ENCODE measurements at regions not wholly inside any gene's neighbourhood (a gene's known extent, or its start where the extent isn't known, plus 50 kb on each side); places are given as distances from the start of the nearest gene placed in this dataset.

DNA sequence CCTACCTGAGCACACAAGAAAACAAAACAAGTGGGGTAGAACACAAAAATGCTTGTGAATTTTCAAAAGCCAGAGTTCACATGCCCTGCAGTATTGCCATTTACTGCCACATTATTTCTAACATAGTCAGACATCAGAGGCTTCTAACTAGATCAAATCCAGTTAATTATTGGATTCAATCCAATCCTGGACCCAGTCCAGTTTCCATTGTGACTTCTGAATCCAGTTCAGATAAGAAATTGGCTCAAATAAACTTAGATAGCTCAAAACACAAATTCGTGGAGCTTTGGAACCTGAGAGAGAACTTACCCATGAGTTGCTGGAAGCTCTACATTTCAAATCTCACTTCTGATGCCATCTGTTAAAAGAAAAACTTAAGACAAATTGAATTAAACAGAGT, 85.2 kb upstream of the ANKEF1 start:
- H3K9ac ChIP-seq (ENCODE audit: low read depth, low read length): no peak overlapping the region

GRCh38 chr20:9945408-9945807, 89.4 kb upstream of the ANKEF1 start:
- Histone ChIP-seq H3K4me1 (ENCODE audit: control insufficient read depth, insufficient read depth, low read length) (no peaks in the 10 kb centered on the region), H3K9ac (ENCODE audit: low read depth, low read length) (no peak overlapping the region), H3K4me3 (ENCODE audit: low read depth, low read length) (no peak overlapping the region), H3K27me3 (ENCODE audit: control insufficient read depth, insufficient read depth, low read length) (no peaks in the 10 kb centered on the region), H3K36me3 (ENCODE audit: control insufficient read depth, insufficient read depth, low read length) (no peaks in the 10 kb centered on the region), H3K9me3 (ENCODE audit: control insufficient read depth, insufficient read depth, low read length) (no peaks in the 10 kb centered on the region), H3K27ac (ENCODE audit: low read depth, low read length) (no peak overlapping the region)

More for the DNA sequence above, 85.2 kb upstream of the ANKEF1 start:
- no peak overlapping the region for H3K27ac ChIP-seq (ENCODE audit: low read depth, low read length)
- H3K36me3 ChIP-seq (ENCODE audit: control insufficient read depth, insufficient read depth, low read length): no peaks in the 10 kb centered on the region
- no peaks in the 10 kb centered on the region for H3K9me3 ChIP-seq (ENCODE audit: control insufficient read depth, insufficient read depth, low read length)
- H3K4me1 ChIP-seq (ENCODE audit: control insufficient read depth, insufficient read depth, low read length): no peaks in the 10 kb centered on the region
- no peaks in the 10 kb centered on the region for H3K27me3 ChIP-seq (ENCODE audit: control insufficient read depth, insufficient read depth, low read length)
- H3K4me3 ChIP-seq (ENCODE audit: low read depth, low read length): no peak overlapping the region

DNA sequence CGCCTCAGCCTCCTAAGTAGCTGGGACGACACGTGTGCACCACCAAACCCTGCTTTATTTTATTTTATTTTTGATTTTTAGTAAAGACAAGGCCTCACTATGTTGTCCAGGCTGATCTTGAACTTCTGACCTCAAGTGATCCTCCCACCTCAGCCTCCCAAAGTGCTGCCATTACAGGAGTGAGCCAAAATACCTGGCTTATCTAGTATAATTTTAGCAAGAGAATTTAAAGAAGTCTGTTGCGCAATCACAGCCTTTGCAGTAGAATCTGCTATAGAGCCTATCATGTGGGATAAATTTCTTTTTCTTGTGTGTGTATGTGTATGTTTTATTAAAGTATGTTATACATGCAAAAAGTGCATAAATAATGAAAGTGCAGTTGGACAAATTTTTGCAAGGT, 92.1 kb upstream of the ANKEF1 start:
- Histone ChIP-seq H3K9ac (ENCODE audit: low read depth, low read length) (no peak overlapping the region), H3K4me3 (ENCODE audit: low read depth, low read length) (no peak overlapping the region), H3K4me1 (ENCODE audit: control insufficient read depth, insufficient read depth, low read length) (no peaks in the 10 kb centered on the region), H3K27me3 (ENCODE audit: control insufficient read depth, insufficient read depth, low read length) (no peaks in the 10 kb centered on the region), H3K9me3 (ENCODE audit: control insufficient read depth, insufficient read depth, low read length) (no peaks in the 10 kb centered on the region), H3K36me3 (ENCODE audit: control insufficient read depth, insufficient read depth, low read length) (no peaks in the 10 kb centered on the region), H3K27ac (ENCODE audit: low read depth, low read length) (no peak overlapping the region)

DNA sequence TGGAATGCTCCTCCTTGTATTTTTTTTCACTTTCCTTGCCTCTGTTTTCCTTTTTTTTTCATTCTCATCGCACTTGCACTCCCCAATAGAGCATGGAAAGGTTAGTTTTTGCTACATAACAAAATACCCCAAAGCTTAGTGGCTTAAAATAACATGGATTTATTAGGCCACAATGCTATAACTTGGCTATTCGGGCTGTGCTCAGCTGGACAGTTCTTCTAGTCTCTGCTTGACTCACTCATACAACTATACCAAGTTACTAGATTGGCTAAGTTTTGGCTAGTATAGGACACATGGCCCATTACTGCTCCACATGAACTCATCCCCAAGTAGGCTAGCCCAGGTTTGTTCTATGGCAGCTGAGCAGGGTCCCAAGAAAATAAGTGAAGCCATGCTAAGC, 94.5 kb upstream of the ANKEF1 start:
- H3K36me3 ChIP-seq (ENCODE audit: control insufficient read depth, insufficient read depth, low read length): no peaks in the 10 kb centered on the region
- H3K9ac ChIP-seq (ENCODE audit: low read depth, low read length): no peak overlapping the region
- no peaks in the 10 kb centered on the region for H3K4me1 ChIP-seq (ENCODE audit: control insufficient read depth, insufficient read depth, low read length)
- no peak overlapping the region for H3K4me3 ChIP-seq (ENCODE audit: low read depth, low read length)
- no peaks in the 10 kb centered on the region for H3K27me3 ChIP-seq (ENCODE audit: control insufficient read depth, insufficient read depth, low read length)
- H3K27ac ChIP-seq (ENCODE audit: low read depth, low read length): no peak overlapping the region
- H3K9me3 ChIP-seq (ENCODE audit: control insufficient read depth, insufficient read depth, low read length): no peaks in the 10 kb centered on the region

DNA sequence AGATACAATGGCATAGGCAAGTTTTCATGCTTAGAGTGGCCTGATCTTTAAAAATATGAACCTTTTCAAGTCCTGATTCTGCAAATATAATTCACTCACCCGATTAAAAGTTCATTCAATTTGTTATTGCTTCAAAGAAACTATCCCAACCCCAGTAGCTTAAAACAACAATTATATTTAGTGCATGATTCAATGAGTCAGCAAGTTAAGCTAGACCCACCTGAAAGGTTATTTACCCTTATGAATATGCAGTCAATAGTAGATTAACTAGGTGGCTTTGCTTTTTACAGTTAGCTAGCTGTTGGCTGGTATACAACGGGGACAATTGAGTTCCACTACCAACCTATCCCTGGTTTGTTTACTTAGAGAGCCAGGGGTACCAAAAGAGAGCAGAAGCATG, 95.6 kb upstream of the ANKEF1 start:
- Histone ChIP-seq H3K27me3 (ENCODE audit: control insufficient read depth, insufficient read depth, low read length) (no peaks in the 10 kb centered on the region), H3K9me3 (ENCODE audit: control insufficient read depth, insufficient read depth, low read length) (no peaks in the 10 kb centered on the region), H3K36me3 (ENCODE audit: control insufficient read depth, insufficient read depth, low read length) (no peaks in the 10 kb centered on the region), H3K4me1 (ENCODE audit: control insufficient read depth, insufficient read depth, low read length) (no peaks in the 10 kb centered on the region), H3K9ac (ENCODE audit: low read depth, low read length) (no peak overlapping the region), H3K27ac (ENCODE audit: low read depth, low read length) (no peak overlapping the region), H3K4me3 (ENCODE audit: low read depth, low read length) (no peak overlapping the region)

- no peak overlapping the region for H3K4me3 ChIP-seq (ENCODE audit: low read depth, low read length)
- H3K36me3 ChIP-seq (ENCODE audit: control insufficient read depth, insufficient read depth, low read length): no peaks in the 10 kb centered on the region
- H3K27me3 ChIP-seq (ENCODE audit: control insufficient read depth, insufficient read depth, low read length): no peaks in the 10 kb centered on the region
- no peaks in the 10 kb centered on the region for H3K4me1 ChIP-seq (ENCODE audit: control insufficient read depth, insufficient read depth, low read length)
- H3K27ac ChIP-seq (ENCODE audit: low read depth, low read length): no peak overlapping the region
- no peak overlapping the region for H3K9ac ChIP-seq (ENCODE audit: low read depth, low read length)
- no peaks in the 10 kb centered on the region for H3K9me3 ChIP-seq (ENCODE audit: control insufficient read depth, insufficient read depth, low read length)
Measured at GRCh38 chr20:9935285-9935684, 96.4 kb upstream of the PAK5 start.

DNA sequence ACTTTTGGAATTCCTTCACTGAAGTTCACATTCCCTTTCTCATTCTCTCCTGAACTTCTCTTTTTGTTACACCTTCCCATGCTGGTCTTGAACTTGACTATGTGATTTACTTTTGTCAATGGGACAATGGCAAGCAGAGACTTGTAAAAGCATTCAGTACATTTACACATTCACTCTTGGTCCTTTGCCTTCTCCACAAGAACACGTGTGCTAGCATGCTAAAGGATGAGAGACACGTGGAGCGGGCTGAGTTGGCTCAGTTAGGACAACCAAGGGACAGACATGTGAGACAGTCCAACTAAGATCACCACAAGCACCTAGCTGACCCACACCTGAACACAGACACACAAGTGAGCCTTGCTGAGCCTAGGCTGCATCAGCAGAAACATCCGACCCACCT, 91.3 kb upstream of the PAK5 start:
- Histone ChIP-seq H3K9me3 (ENCODE audit: control insufficient read depth, insufficient read depth, low read length) (no peaks in the 10 kb centered on the region), H3K4me3 (ENCODE audit: low read depth, low read length) (no peak overlapping the region), H3K27me3 (ENCODE audit: control insufficient read depth, insufficient read depth, low read length) (no peaks in the 10 kb centered on the region), H3K9ac (ENCODE audit: low read depth, low read length) (no peak overlapping the region), H3K36me3 (ENCODE audit: control insufficient read depth, insufficient read depth, low read length) (no peaks in the 10 kb centered on the region), H3K27ac (ENCODE audit: low read depth, low read length) (no peak overlapping the region), H3K4me1 (ENCODE audit: control insufficient read depth, insufficient read depth, low read length) (no peaks in the 10 kb centered on the region)

- Histone ChIP-seq H3K36me3 (ENCODE audit: control insufficient read depth, insufficient read depth, low read length) (no peaks in the 10 kb centered on the region), H3K27ac (ENCODE audit: low read depth, low read length) (no peak overlapping the region), H3K9me3 (ENCODE audit: control insufficient read depth, insufficient read depth, low read length) (no peaks in the 10 kb centered on the region), H3K4me3 (ENCODE audit: low read depth, low read length) (no peak overlapping the region), H3K9ac (ENCODE audit: low read depth, low read length) (no peak overlapping the region), H3K27me3 (ENCODE audit: control insufficient read depth, insufficient read depth, low read length) (no peaks in the 10 kb centered on the region), H3K4me1 (ENCODE audit: control insufficient read depth, insufficient read depth, low read length) (no peaks in the 10 kb centered on the region)
Measured at GRCh38 chr20:9928955-9929354, 90.1 kb upstream of the PAK5 start.

- H3K9ac ChIP-seq (ENCODE audit: low read depth, low read length): no peak overlapping the region
- no peaks in the 10 kb centered on the region for H3K27me3 ChIP-seq (ENCODE audit: control insufficient read depth, insufficient read depth, low read length)
- no peak overlapping the region for H3K27ac ChIP-seq (ENCODE audit: low read depth, low read length)
- no peaks in the 10 kb centered on the region for H3K36me3 ChIP-seq (ENCODE audit: control insufficient read depth, insufficient read depth, low read length)
- no peak overlapping the region for H3K4me3 ChIP-seq (ENCODE audit: low read depth, low read length)
- H3K4me1 ChIP-seq (ENCODE audit: control insufficient read depth, insufficient read depth, low read length): no peaks in the 10 kb centered on the region
- H3K9me3 ChIP-seq (ENCODE audit: control insufficient read depth, insufficient read depth, low read length): no peaks in the 10 kb centered on the region
Measured at GRCh38 chr20:9928281-9928737, 89.4 kb upstream of the PAK5 start.

DNA sequence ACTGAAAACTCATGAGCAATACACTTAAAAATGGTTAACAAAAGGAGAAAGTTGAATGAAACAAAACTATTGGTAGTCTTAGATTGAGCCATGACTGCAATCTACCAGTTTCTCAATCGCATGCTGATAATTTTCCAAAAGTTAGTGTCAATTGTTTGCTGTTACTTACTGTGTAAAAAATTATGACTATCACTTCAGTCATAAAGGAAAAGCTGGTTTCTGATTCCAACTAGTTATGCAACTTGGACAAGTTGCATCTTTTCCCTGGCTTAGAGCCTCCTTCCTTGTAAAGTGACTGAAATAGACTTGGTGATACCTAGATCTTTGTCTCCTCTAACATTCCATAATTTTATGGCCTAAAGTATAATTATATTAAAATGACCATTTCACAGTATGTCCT, 88.3 kb upstream of the PAK5 start:
- Histone ChIP-seq H3K4me1 (ENCODE audit: control insufficient read depth, insufficient read depth, low read length) (no peaks in the 10 kb centered on the region), H3K9ac (ENCODE audit: low read depth, low read length) (no peak overlapping the region), H3K4me3 (ENCODE audit: low read depth, low read length) (no peak overlapping the region), H3K27me3 (ENCODE audit: control insufficient read depth, insufficient read depth, low read length) (no peaks in the 10 kb centered on the region), H3K36me3 (ENCODE audit: control insufficient read depth, insufficient read depth, low read length) (no peaks in the 10 kb centered on the region), H3K9me3 (ENCODE audit: control insufficient read depth, insufficient read depth, low read length) (no peaks in the 10 kb centered on the region), H3K27ac (ENCODE audit: low read depth, low read length) (no peak overlapping the region)

GRCh38 chr20:9926476-9926875, 87.6 kb upstream of the PAK5 start:
- Histone ChIP-seq H3K9ac (ENCODE audit: low read depth, low read length) (no peak overlapping the region), H3K4me1 (ENCODE audit: control insufficient read depth, insufficient read depth, low read length) (no peaks in the 10 kb centered on the region), H3K4me3 (ENCODE audit: low read depth, low read length) (no peak overlapping the region), H3K36me3 (ENCODE audit: control insufficient read depth, insufficient read depth, low read length) (no peaks in the 10 kb centered on the region), H3K27ac (ENCODE audit: low read depth, low read length) (no peak overlapping the region), H3K27me3 (ENCODE audit: control insufficient read depth, insufficient read depth, low read length) (no peaks in the 10 kb centered on the region), H3K9me3 (ENCODE audit: control insufficient read depth, insufficient read depth, low read length) (no peaks in the 10 kb centered on the region)

- Histone ChIP-seq H3K9me3 (ENCODE audit: control insufficient read depth, insufficient read depth, low read length) (no peaks in the 10 kb centered on the region), H3K9ac (ENCODE audit: low read depth, low read length) (no peak overlapping the region), H3K4me3 (ENCODE audit: low read depth, low read length) (no peak overlapping the region), H3K27me3 (ENCODE audit: control insufficient read depth, insufficient read depth, low read length) (no peaks in the 10 kb centered on the region), H3K4me1 (ENCODE audit: control insufficient read depth, insufficient read depth, low read length) (no peaks in the 10 kb centered on the region), H3K27ac (ENCODE audit: low read depth, low read length) (no peak overlapping the region), H3K36me3 (ENCODE audit: control insufficient read depth, insufficient read depth, low read length) (no peaks in the 10 kb centered on the region)
Measured at GRCh38 chr20:9926007-9926406, 87.1 kb upstream of the PAK5 start.
